ENCODE measurements at regions not wholly inside any gene's neighbourhood (a gene's known extent, or its start where the extent isn't known, plus 50 kb on each side); places are given as distances from the start of the nearest gene placed in this dataset.
A peak's percentile ranks its signal among the peaks of the same experiment; 100 is the strongest.
"Not testable (repeated sequence)": the region's sequence is repeated elsewhere in the genome, so short reads cannot be mapped to it uniquely, and the experiment has no call there.

DNA sequence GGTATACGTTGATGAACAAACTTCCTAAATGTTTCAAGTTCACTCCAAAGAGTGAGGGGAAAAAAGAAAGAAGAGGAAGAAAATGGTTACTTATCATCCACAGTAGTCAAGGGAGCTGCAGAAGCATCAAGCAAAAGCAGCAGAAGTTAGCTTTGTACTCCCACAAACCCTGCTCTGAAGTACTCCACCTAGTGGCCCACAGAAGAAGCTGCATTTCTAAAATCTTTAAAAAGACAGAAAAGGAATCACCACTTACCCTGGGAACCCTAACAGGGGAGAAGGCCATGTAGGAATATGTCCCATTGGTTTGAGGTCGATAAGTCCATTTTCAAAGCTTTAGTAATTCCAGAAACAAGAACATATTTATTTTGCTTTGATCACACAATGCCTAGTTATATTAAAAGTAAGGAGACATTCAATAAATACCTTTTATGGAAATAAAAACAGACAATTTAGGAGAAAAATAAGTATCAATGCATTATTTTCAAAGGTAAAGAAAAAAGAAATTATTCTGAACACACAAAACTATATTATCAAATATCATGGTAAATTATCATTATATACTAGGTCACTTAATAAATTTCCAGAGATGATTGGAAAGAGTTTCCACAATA, 900.5 kb upstream of the DEFB115 start:
- TF ChIP-seq, protein P1, sequence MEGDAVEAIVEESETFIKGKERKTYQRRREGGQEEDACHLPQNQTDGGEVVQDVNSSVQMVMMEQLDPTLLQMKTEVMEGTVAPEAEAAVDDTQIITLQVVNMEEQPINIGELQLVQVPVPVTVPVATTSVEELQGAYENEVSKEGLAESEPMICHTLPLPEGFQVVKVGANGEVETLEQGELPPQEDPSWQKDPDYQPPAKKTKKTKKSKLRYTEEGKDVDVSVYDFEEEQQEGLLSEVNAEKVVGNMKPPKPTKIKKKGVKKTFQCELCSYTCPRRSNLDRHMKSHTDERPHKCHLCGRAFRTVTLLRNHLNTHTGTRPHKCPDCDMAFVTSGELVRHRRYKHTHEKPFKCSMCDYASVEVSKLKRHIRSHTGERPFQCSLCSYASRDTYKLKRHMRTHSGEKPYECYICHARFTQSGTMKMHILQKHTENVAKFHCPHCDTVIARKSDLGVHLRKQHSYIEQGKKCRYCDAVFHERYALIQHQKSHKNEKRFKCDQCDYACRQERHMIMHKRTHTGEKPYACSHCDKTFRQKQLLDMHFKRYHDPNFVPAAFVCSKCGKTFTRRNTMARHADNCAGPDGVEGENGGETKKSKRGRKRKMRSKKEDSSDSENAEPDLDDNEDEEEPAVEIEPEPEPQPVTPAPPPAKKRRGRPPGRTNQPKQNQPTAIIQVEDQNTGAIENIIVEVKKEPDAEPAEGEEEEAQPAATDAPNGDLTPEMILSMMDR (conservative IDR thresholded peaks at IDR 0.05; ENCODE audit: control insufficient read depth, insufficient read depth, low read depth, low read length): peak; percentile 36
- not testable (repeated sequence) for DNase-seq (ENCODE audit: low read depth); H3K4me3 ChIP-seq (ENCODE audit: control insufficient read depth, low read depth, low read length)

DNA sequence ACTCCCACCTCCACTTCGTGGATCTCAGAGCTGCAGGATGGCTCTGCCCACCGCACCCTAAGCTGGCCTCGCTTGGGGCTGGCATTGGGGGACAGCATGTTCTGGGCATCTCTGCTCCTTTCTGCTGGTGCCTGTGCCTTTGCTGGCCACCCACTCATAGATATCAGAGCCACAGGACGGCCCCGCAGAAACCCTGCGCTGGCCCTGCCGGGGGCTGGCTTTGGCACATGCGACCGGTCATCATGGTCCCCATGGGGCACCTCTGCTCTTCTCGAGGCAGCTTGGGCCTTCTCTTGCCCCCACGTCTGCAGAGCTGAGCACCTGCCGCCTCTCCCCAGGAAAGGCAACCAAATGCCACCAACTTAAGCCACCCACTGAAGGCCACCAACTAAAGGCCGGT, 895.7 kb upstream of the DEFB115 start:
- not testable (repeated sequence) for DNase-seq (ENCODE audit: low read depth); H3K4me3 ChIP-seq (ENCODE audit: control insufficient read depth, low read depth, low read length)

DNA sequence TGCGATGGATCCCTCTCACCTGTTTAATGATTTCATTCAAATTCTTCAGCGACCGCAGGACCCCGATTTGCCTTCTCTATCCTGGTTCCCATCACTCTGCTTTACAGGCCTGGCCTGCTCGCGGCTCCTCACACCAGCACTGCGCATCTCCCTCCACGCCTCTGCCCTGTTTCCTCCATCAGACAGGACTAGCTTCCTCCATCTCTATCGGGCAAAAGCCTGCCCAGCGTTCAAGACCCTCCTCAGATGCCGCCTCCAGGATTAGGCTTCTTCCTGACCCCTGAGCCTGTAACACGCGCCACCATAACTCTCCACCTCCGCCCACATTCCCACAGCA, 881.1 kb upstream of the DEFB115 start:
- DNase-seq (ENCODE audit: low read depth): not testable (repeated sequence)
- H3K4me3 ChIP-seq (ENCODE audit: control insufficient read depth, low read depth, low read length): peak overlapping the region; percentile 36

- TF ChIP-seq, protein P1 (conservative IDR thresholded peaks at IDR 0.05; ENCODE audit: control insufficient read depth, insufficient read depth, low read depth, low read length): peak; percentile 36
- DNase-seq (ENCODE audit: low read depth): peak; percentile 72
- H3K4me3 ChIP-seq (ENCODE audit: control insufficient read depth, low read depth, low read length): peak overlapping the region; percentile 78
Measured at GRCh38 chr20:30376767-30377658, 880.5 kb upstream of the DEFB115 start.

DNA sequence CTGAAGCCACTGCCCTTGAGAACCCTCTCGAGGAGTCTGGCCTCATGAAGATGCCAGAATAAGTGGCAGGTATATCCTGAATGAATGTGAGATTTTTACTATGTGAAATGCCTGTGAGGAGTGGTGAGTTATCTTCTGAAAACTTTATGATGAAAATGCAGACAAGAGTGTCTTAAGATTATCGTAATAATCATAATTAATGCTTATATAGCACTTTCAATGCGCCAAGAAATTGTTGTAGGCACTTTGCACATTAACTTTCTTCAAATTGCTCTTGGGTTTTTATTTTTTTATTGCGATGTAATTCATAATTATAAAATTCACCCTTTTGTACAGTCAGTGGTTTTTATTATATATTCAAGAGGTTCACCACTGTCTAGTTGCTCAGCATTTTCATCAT, 879.1 kb upstream of the DEFB115 start:
- not testable (repeated sequence) for H3K4me3 ChIP-seq (ENCODE audit: control insufficient read depth, low read depth, low read length)

DNA sequence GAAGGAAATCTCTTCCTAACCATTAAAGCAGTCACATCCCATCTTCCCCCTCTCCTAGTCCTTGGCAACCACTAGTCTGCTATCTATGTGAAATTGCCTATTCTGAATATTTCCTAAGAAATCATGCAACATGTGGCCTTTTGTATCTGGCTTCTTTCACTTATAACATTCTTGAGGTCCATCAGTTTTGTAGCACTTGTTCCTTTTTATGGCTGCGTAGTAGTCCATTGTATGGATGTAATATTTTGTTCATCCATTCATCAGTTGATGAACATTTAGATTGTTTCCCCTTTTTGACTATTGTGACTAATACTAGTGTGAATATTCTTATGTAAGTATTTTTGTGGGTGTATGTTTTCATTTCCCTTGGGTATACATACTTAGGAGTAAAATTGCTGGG, 878.7 kb upstream of the DEFB115 start:
- H3K4me3 ChIP-seq (ENCODE audit: control insufficient read depth, low read depth, low read length); DNase-seq (ENCODE audit: low read depth): not testable (repeated sequence)

More for the DNA sequence above, 879.1 kb upstream of the DEFB115 start:
- not testable (repeated sequence) for DNase-seq (ENCODE audit: low read depth)

GRCh38 chr20:30384841-30385240, 872.6 kb upstream of the DEFB115 start:
- DNase-seq (ENCODE audit: low read depth); H3K4me3 ChIP-seq (ENCODE audit: control insufficient read depth, low read depth, low read length): not testable (repeated sequence)

GRCh38 chr20:30386099-30386498, 871.4 kb upstream of the DEFB115 start:
- not testable (repeated sequence) for H3K4me3 ChIP-seq (ENCODE audit: control insufficient read depth, low read depth, low read length); DNase-seq (ENCODE audit: low read depth)

DNA sequence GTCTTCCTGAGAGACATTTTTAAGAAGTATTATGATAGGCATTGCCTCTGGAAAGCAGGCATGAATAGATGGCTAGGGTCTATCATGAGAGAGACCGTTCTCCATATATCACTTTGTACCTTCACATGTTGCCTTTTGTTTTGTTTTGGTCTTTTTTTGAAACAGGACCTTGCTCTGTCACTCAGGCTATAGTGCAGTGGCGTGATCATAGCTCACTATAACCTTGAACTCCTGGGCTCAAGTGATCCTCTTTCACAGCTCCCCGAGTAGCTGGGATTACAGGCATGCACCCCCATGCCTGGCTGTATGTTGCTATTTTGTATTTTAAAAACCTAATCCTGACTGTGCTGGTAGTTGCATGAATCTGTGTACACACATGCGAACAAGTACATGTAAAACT, 869.6 kb upstream of the DEFB115 start:
- not testable (repeated sequence) for DNase-seq (ENCODE audit: low read depth); H3K4me3 ChIP-seq (ENCODE audit: control insufficient read depth, low read depth, low read length)

- not testable (repeated sequence) for H3K4me3 ChIP-seq (ENCODE audit: control insufficient read depth, low read depth, low read length); DNase-seq (ENCODE audit: low read depth)
Measured at GRCh38 chr20:30393523-30393922, 863.9 kb upstream of the DEFB115 start.

DNA sequence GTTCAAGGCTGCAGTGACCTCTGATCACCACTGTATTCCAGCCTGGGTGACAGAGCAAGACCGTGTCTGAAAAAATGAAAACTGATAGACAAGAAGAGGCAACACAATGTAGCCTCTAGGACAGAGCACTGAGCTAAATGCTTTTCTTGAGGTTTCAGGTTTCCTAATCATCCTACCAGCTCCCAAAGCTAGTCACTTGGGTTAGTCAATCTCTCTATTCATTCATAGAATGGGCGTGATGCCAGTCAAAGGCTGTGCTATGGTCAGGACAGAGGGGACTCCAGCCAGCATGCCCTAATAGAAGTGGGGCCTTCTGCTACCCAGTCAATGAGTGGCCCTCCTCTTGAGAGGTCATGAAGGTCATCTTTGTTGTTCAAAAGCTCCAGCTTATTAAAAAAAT, 860.4 kb upstream of the DEFB115 start:
- H3K4me3 ChIP-seq (ENCODE audit: control insufficient read depth, low read depth, low read length): not testable (repeated sequence)
- peak; percentile 1 for DNase-seq (ENCODE audit: low read depth)

DNA sequence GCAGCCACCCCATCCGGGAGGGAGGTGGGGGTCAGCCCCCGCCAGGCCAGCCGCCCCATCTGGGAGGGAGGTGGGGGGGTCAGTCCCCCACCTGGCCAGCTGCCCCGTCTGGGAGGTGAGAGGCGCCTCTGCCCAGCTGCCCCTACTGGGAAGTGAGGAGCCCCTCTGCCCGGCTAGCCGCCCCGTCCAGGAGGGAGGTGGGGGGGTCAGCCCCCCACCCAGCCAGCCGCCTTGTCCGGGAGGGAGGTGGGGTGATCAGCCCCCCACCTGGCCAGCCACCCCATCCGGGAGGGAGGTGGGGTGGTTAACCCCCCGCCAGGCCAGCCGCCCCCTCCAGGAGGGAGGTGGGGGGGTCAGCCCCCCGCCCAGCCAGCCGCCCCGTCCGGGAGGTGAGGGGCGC, 852.4 kb upstream of the DEFB115 start:
- not testable (repeated sequence) for H3K4me3 ChIP-seq (ENCODE audit: control insufficient read depth, low read depth, low read length); DNase-seq (ENCODE audit: low read depth)

- DNase-seq (ENCODE audit: low read depth); H3K4me3 ChIP-seq (ENCODE audit: control insufficient read depth, low read depth, low read length): not testable (repeated sequence)
Measured at GRCh38 chr20:30405585-30405984, 851.9 kb upstream of the DEFB115 start.

DNA sequence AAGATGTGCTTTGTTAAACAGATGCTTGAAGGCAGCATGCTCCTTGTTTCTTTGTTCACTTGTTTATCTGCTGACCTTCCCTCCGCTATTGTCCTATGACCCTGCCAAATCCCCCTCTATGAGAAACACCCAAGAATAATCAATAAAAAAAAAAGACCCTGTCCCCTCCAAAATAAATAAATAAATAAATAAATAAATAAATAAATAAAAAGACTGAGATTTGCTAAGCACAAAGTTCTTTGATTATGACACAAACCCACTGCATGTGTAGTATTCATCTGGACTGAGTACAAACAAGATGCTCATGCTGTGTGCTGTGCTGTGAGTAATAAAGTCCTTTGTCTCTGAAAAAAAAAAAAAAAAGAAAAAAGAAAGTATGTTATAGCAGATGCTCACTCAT, 851.1 kb upstream of the DEFB115 start:
- not testable (repeated sequence) for H3K4me3 ChIP-seq (ENCODE audit: control insufficient read depth, low read depth, low read length); DNase-seq (ENCODE audit: low read depth)

Data from fibroblast of mammary gland (primary cell).